HG03571 (cell line): ENCODE measurements at regions not wholly inside any gene's neighbourhood (a gene's known extent, or its start where the extent isn't known, plus 50 kb on each side); places are given as distances from the start of the nearest gene placed in this dataset.
"Not testable (repeated sequence)": the region's sequence is repeated elsewhere in the genome, so short reads cannot be mapped to it uniquely, and the experiment has no call there.

Experiments used
- ATAC-seq: cut with Tn5 transposase; IDR thresholded peaks from one replicate; pipeline ENCODE4 v1.9.1; 2021; ENCODE audit not compliant: unreplicated experiment

- no peak for ATAC-seq
Observed at GRCh38 chr3:29011966-29012365, 268.9 kb upstream of the RBMS3 start.

DNA sequence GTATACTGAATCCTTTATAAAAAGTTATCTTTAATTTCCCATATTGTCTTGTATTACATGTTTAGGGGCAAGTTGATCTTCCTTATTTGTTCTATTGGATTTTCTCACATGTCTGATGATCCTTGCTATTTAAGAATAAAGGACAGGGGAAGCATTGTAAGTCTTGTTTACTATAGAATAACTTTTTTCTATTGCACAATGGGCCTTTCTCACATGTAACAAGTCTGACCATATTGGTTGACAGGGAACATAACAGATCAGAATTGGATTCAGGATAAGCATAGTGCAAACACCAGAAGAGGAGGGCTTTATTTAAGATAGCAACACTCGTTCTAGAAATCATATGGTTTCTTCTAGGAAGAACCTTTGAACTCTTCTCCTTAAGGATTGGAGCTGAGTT lies 257.9 kb upstream of the RBMS3 start:
- no peak for ATAC-seq

- peak; percentile 94 for ATAC-seq
Observed at GRCh38 chr3:29026286-29026685, 254.6 kb upstream of the RBMS3 start.

- ATAC-seq = no peak
Observed at GRCh38 chr3:29026959-29027358, 253.9 kb upstream of the RBMS3 start.

GRCh38 chr3:29031175-29031574 lies 249.7 kb upstream of the RBMS3 start:
- not testable (repeated sequence) for ATAC-seq

DNA sequence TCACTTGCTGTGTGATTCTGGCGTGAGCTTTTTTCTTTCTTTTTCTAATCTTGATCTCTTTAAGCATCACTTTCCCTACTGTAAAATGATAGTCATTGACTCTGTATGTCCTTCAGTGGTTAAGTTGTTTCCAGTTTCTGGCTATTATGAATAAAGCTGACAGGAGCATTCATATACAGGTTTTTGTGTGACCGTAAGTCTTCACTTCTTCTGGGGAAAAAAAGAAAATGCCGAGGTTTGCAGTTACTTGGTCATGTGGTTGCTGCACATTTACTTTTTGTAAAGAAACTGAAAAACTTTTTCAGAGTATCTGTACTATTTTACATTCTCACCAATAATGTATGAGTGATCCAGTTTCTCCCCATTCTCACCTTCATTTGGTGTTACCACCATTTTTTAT lies 247.4 kb upstream of the RBMS3 start:
- ATAC-seq = no peak

DNA sequence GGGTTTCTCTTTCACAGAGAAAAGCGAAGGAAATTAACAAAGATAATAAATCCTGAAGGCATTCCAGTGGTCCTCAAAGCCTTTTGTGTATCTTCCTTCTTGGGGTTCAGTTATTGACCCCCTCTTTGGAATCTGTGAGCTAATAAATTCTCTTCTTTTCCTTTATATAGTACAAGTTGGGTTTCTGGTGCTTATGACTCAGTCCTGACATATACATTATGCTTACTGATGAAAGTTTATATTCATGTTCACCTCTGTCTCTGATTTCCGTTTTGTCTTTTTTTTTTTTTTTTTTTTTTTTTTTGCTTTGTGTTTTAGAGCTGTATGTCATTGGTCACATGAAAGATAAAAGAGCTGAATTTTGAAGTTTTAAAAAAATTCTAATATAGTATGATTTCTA lies 230.7 kb upstream of the RBMS3 start:
- no peak for ATAC-seq

GRCh38 chr3:29057326-29057725 lies 223.5 kb upstream of the RBMS3 start:
- ATAC-seq = no peak

DNA sequence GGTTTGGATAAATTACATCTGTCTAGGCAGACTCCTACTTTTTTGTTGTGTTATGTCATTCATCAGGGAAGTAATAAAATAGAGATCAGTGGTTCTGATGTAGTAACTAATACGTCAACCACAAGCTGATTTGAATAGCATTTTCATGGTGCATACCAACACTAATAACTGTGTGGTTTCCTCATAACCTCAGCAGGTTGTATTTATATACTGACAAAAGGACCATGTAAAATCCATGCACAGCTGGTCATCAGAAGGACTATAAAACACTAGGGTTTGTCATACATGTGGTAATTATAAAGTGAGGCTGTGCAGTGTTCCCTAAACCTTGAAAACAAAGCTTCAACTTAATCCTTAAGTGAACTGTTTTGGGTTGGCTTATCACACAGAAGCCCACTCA lies 216.8 kb upstream of the RBMS3 start:
- no peak for ATAC-seq

DNA sequence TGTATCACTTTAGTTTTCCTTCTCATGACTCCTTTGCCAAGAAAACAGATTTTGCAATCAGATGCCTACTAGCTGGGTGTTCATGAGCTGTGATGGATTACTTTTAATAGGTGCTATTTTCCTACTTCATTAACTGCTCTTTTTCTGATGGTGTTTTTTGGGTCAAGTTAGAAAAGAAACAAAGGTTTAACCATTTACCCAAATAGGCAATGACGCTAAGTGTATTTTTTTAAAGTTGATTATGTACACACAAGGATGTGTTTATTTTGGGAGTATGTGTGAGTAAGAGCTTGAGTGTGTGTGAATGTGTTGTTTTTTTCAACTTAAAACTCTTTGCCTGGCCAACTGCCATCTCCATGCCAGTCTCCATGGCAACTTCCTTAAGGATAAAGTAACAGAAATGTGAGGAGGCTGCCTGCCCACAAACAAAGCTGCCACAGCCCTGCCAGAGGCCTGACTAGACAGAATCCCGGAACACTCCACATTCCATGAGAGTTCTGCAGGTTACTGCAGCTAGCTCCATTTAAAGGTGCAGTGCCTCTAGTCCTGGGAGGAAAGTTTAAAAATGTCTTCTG lies 215.6 kb upstream of the RBMS3 start:
- no peak for ATAC-seq

GRCh38 chr3:29067007-29067406 lies 213.9 kb upstream of the RBMS3 start:
- ATAC-seq = no peak

GRCh38 chr3:29070959-29071634 lies 209.8 kb upstream of the RBMS3 start:
- ATAC-seq = no peak

DNA sequence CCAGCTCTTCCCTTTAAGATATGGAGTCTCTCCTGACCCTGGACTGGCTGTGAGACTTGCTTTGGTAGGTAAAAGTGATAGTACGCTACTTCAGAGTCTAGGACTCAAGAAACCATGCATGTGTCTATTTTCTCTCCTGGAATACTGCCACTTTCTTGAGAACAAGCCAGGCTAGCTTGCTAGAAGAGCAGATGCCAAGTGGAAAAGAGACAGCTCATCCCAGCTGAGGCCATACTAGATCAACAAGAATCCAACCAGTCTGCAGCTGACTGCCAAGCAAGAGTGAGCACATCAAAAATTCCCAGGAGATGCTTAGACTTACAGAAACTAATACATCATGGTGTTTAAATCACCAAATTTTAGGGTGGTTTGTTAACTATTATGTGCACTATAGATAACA lies 208.3 kb upstream of the RBMS3 start:
- ATAC-seq = no peak

- no peak for ATAC-seq
Observed at GRCh38 chr3:29077356-29077755, 203.5 kb upstream of the RBMS3 start.

GRCh38 chr3:29079358-29079757 lies 201.5 kb upstream of the RBMS3 start:
- no peak for ATAC-seq

DNA sequence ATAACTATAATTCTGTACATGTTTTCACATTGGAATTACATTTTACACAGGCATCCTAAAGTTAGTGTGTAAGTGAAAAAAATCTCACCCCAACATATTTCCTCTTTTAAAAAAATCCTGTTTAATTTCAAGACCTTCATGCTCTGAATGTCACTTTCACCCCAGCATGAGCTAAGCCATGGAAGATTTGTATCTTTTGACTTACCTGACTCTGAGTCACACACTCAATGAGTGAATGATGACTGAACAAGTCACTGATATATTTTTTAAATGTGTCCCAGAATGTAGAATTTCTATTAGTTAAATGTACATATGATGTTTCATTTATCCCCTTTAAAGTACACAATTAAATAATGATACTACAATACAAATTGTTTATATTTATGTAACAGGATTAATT lies 199.9 kb upstream of the RBMS3 start:
- no peak for ATAC-seq

- no peak for ATAC-seq
Observed at GRCh38 chr3:29083081-29083480, 197.8 kb upstream of the RBMS3 start.

DNA sequence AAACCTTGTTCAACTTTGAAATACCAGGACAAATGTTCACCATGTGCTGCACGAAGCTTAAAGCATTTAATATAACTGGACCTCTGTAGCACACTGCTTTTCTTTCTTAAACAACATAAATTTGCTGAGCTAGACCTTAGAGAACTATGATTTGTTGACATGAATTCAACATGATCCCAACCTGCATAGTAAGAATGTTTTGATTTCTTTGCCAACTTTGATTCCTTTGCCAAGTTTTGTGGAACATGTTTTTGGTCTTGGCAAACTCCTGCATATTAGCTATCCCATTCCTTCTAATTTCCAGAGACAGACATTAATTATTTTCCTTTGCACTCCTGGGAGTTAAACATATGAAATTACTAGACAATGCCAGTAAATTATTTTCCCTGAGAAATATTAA lies 197.2 kb upstream of the RBMS3 start:
- ATAC-seq = no peak

- no peak for ATAC-seq
Observed at GRCh38 chr3:29088579-29088978, 192.3 kb upstream of the RBMS3 start.

DNA sequence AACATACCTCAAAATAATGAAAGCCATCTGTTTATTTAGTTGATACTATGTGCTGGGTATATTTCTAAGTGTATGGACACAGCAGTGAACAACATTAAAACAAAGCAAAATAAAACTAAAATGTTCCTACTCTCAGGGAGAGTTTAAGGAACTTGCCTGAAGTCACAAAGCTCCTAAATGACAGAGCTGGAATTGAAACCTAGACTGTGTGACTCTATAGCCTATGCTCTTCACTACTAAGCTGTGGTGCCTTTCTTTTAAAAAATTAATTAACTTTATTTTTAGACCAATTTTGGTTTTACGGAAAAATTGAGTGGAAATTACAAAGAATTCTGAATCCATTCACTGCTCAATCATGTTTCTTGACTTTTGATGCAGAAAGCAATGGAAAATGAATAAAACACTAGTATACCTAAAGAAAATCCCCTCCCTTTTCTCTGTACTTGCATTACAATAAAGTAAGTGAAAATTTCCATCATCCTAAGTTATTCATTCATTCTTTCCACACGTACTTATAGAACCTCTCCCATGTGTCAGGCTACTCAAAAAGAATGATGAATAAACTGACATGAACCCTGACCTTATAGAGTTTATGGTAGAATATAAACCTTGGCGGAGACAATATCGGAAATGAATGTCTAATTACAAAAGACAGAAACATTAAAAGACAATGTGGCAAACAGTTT lies 189.8 kb upstream of the RBMS3 start:
- ATAC-seq = no peak

DNA sequence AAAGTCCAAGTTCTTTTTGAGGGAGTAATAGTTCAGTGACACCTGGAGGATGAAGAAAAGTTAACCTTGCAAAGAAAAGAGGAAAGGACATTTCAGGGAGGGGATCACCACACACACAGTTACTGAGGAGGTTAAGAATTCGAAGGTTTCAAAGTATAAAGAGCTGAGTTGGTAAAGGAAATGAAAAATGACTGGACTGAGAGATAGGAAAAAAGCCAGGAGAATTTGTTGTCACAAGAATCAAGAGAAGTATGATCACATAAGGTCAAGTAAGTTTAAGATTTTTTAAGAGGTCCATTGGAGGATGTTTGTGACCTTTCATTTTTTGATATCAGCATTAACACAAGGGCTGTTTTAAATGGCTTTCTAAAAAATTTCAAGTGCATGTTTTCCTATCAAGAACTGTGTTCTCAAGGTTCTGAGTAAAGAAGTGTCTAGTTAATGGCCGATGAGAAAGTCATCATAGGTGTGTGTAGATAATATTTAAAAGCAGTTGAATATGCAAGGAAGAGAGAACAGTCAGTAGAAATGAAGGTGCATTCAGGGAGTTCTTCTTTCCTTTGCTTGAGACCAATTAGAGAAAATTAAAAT lies 189.2 kb upstream of the RBMS3 start:
- no peak for ATAC-seq

- ATAC-seq = no peak
Observed at GRCh38 chr3:29092348-29092747, 188.5 kb upstream of the RBMS3 start.
